Hematopoietic multipotent progenitor cell treated with erythropoietin and hydrocortisone succinate and interleukin-3 and kit ligand, for 8 days (in vitro differentiated cells): ENCODE measurements at regions not wholly inside any gene's neighbourhood (a gene's known extent, or its start where the extent isn't known, plus 50 kb on each side); places are given as distances from the start of the nearest gene placed in this dataset.
"Not testable (repeated sequence)": the region's sequence is repeated elsewhere in the genome, so short reads cannot be mapped to it uniquely, and the experiment has no call there.

Experiments used
- DNase-seq: peaks from one replicate; pipeline ENCODE4 v3.0.0-alpha.2; 2015

GRCh38 chr3:3902161-3902560 is 102.9 kb downstream of the LRRN1 start:
- DNase-seq, result no peak

DNA sequence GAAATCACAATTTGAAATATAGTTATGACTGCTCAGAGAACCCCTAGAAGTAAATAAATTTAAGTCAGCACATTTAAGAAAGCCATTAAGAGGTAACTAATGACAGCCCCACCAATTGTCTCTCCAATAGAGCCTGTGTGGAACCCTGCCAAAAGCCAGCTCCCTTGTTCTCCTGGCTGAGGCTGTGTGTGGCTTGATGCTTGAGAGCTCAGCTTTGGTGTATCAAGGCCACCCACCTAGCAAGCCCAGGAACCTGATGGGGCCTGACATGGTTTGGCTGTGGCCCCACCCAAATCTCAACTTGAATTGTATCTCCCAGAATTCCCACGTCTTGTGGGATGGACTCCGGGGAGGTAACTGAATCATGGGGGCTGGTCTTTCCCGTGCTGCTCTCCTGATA is 106.9 kb downstream of the LRRN1 start:
- no peak for DNase-seq

DNA sequence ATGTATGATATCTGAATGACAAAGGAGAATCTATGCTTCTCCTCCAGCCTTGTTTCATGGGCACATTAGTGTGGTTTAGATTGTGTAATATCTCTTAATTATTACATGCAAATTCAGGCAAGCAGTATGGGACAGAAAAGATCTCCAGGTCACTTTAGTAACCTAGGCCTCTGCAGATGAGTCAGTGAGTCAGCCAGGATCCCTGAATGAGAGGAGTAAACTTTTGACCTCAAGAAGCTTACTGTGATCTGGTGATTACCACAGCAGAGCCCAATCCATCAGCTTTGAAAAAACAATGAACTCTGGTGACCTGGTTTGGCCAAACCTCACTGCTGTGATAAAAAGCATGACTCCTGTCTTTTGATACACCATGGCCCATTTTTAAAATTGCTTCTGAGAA is 107.8 kb downstream of the LRRN1 start:
- no peak for DNase-seq

GRCh38 chr3:3918763-3919162 is 119.5 kb downstream of the LRRN1 start:
- DNase-seq, result no peak

- DNase-seq, result no peak
Observed at GRCh38 chr3:3919316-3919715, 120.1 kb downstream of the LRRN1 start.

GRCh38 chr3:3923619-3924018 is 124.4 kb downstream of the LRRN1 start:
- DNase-seq, result no peak

DNA sequence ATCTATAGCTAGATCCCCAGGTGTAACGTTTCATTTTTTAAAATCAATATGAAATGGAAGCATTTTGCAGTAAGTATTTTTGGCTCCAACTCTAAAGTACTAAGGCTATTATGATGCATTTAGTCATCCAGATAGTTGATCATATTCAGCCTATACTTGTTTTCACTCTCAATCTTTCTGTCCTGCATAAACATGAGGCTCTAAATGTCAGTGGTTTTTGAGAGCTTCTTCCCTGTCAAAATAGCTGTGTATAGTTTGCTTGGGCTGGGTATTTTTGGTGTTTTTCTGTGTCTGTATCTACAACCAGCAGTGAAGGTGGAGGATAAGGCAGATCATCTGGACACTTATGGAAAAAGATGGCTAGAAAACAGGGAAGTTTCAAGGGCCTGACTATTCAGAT is 128.0 kb downstream of the LRRN1 start:
- no peak for DNase-seq

GRCh38 chr3:3927965-3928364 is 128.7 kb downstream of the LRRN1 start:
- no peak for DNase-seq

- DNase-seq, result not testable (repeated sequence)
Observed at GRCh38 chr3:3941380-3941779, 142.1 kb downstream of the LRRN1 start.

DNA sequence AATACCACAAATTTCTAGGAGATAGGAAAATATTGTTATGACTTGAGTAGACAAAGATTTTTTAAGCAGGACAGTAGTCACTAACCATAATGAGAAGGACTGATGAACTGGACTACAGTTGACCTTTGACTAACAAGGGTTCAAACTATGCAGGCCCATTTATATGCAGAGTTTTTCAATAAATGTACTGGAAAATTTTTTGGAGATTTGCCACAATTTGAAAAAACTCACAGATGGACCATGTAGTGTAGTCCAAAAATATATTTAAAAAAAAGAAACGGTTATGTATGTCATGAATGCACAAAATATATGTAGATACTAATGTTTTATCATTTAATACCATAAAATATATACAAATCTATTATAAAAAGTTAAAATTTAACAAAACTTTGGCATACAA is 151.8 kb downstream of the LRRN1 start:
- no peak for DNase-seq

DNA sequence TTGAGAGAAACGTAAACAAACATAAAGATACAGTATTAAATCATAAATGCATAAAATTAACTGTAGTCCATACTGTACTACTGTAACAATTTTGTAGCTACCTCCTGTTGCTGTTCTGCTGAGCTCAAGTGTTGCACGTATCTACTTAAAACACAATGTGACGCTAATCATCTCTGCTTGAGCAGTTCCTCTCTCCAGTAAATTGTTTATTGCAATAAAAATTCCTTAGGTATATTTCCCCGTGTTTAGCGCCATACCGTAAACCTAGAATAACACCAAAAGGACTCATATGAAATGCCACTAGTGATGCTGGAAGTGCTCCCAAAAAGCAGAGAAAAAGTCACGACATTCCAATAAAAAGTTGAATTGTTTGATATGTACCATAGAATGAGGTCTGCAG is 152.3 kb downstream of the LRRN1 start:
- DNase-seq, result no peak

DNA sequence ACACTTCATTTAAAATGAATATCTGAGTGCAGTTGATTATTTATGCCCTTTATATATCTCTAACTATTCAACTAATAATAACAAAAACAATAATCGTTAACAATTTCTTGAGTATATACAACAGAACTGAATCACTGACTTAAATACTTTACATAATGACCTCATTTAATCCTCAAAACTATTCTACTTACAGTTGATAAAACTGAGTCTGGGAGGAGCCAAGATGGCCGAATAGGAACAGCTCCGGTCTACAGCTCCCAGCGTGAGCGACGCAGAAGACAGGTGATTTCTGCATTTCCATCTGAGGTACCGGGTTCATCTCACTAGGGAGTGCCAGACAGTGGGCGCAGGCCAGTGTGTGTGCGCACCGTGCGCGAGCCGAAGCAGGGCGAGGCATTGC is 163.6 kb downstream of the LRRN1 start:
- not testable (repeated sequence) for DNase-seq

DNA sequence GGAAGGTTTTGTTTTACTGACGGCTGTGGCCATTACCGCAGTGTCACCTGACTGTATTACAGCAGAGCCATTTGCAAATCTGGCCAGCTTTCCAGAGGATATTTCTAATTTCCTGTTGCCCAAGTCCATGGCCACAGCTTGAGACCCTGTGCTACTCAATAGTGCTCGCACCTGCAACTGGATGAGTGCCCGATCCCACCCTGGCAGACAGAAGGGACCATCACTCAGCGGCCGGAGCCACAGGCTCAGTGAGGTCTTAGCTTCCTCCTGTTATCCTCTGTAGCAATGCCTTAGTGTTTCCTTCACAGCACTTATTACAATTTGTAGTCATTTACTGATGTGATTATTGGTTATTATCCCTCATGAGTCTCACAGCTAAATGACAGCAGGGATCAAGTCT is 184.8 kb downstream of the LRRN1 start:
- no peak for DNase-seq

GRCh38 chr3:3991598-3991997 is 192.4 kb downstream of the LRRN1 start:
- DNase-seq, result no peak

GRCh38 chr3:3992312-3992874 is 193.2 kb downstream of the LRRN1 start:
- DNase-seq, result no peak

GRCh38 chr3:3998140-3998922 is 199.1 kb downstream of the LRRN1 start:
- DNase-seq, result peak; percentile 85

DNA sequence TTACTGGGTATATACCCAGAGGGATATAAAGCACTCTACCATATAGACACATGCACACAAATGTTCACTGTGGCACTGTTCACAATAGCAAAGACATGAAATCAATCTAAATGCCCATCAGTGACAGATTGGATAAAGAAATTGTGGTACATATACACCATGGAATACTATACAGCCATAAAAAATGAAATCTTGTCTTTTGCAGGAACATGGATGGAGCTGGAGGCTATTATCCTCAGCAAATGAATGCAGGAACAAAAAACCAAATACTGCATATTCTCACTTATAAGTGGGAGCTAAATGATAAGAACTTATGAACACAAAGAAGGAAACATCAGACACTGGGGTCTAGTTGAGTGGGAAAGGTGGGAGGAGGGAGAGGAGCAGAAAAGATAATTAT is 200.1 kb downstream of the LRRN1 start:
- DNase-seq, result not testable (repeated sequence)

- DNase-seq, result no peak
Observed at GRCh38 chr3:4001976-4002375, 202.7 kb downstream of the LRRN1 start.

GRCh38 chr3:4006288-4006687 is 207.1 kb downstream of the LRRN1 start:
- DNase-seq, result no peak

DNA sequence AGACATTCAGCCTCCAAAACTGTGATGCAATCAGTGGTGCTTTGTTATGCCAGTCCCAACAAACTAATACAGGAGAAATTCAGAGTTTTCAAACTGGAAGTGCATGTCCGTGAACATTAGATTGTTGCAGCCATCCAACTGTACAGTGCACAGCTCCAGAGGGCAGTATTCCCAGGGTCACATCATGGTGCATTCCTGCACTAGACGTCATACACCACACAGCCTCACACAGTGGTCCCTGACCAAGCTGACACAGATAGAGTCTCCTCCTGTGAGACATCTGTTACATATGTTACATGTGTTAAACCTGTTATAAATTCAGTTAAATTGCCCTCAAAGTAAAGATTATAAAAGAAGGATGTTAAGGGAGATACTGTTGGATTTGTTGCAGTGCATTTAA is 209.0 kb downstream of the LRRN1 start:
- no peak for DNase-seq

- no peak for DNase-seq
Observed at GRCh38 chr3:4011166-4011565, 211.9 kb downstream of the LRRN1 start.

DNA sequence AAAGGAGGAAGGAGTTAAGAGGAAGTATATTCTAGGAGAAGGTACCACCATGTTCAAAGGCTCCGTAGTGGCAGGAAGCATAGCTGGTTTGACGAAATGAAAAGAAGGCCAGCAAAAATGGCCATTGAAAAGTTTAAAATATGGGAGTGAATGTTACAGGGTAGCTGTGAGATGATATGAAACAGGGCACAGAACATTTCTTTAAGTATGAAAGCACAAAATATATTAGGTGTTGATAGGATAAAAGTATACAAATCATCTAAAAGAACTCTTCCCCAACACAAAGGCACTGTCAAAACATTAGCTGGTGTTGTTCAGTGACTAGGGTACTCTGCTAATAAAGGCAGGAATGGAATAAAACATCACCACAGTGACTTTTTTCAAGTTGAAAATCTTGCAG is 216.2 kb downstream of the LRRN1 start:
- no peak for DNase-seq

- peak; percentile 85 for DNase-seq
Observed at GRCh38 chr3:4019501-4019900, 220.3 kb downstream of the LRRN1 start.

GRCh38 chr3:4021162-4021561 is 221.9 kb downstream of the LRRN1 start:
- peak; percentile 28 for DNase-seq

GRCh38 chr3:4029135-4029534 is 229.9 kb downstream of the LRRN1 start:
- DNase-seq, result no peak
